A673 (cell line): ENCODE measurements at regions not wholly inside any gene's neighbourhood (a gene's known extent, or its start where the extent isn't known, plus 50 kb on each side); places are given as distances from the start of the nearest gene placed in this dataset.

Experiments
- BruUV-seq: library from RNA; stranded (reverse); fragments of 400-500 nt; replicated peaks from 2 replicates; lab custom pipeline; 2021; lab: Mats Ljungman, UMichigan
- CTCF ChIA-PET: fragments of 300-600 bp; sonication (Branson Sonifier 250); formaldehyde crosslinking; loops from one replicate; lab custom pipeline; 2022; ENCODE audit warnings: antibody characterized with exemption; lab: Charles Lee
- POLR2A ChIA-PET: fragments of 300-600 bp; sonication (Branson Sonifier 250); formaldehyde crosslinking; loops from one replicate; lab custom pipeline; 2022; ENCODE audit warnings: antibody characterized with exemption; ENCODE audit not compliant: low non-redundant PET; lab: Charles Lee
- DNase-seq: peaks from one replicate; pipeline ENCODE4 v3.0.0-alpha.2; 2015; ENCODE audit warnings: low spot score
- H3K27ac ChIP-seq: fragments of 200-600 bp; sonication (generic); 2 replicates; pipeline ENCODE4 v1.5.1; 2016; ENCODE audit warnings: mixed run types, low read depth, mild to moderate bottlenecking, mixed read lengths, antibody characterized with exemption, low read length; ENCODE audit not compliant: poor library complexity, severe bottlenecking
- H3K27me3 ChIP-seq: fragments of 200-600 bp; sonication (generic); replicated peaks from 2 replicates; pipeline ENCODE4 v1.6.1; 2017; ENCODE audit warnings: mixed run types, low read depth, mild to moderate bottlenecking, mixed read lengths, antibody characterized with exemption, low read length; ENCODE audit not compliant: insufficient read depth, poor library complexity
- H3K36me3 ChIP-seq: fragments of 200-600 bp; sonication (generic); 2 replicates; pipeline ENCODE4 v1.6.1; 2016; ENCODE audit warnings: mixed run types, mild to moderate bottlenecking, mixed read lengths, antibody characterized with exemption, low read length; ENCODE audit not compliant: insufficient read depth, poor library complexity, severe bottlenecking
- H3K4me1 ChIP-seq: fragments of 200-600 bp; sonication (generic); 2 replicates; pipeline ENCODE4 v1.6.1; 2017; ENCODE audit warnings: mixed run types, mild to moderate bottlenecking, mixed read lengths, antibody characterized with exemption, low read length; ENCODE audit not compliant: insufficient read depth, poor library complexity, severe bottlenecking
- H3K4me3 ChIP-seq: fragments of 200-600 bp; sonication (generic); 2 replicates; pipeline ENCODE4 v1.5.1; 2016; ENCODE audit warnings: low read depth, mixed run types, mild to moderate bottlenecking, mixed read lengths, low read length; ENCODE audit not compliant: poor library complexity, severe bottlenecking
- H3K9me3 ChIP-seq: fragments of 200-600 bp; sonication (generic); 2 replicates; pipeline ENCODE4 v1.6.1; 2016; ENCODE audit warnings: mixed run types, low read depth, mild to moderate bottlenecking, mixed read lengths, antibody characterized with exemption, low read length; ENCODE audit not compliant: poor library complexity, severe bottlenecking
- EZH2 ChIP-seq: fragments of 200-600 bp; sonication (generic); IDR thresholded peaks from 2 replicates; pipeline ENCODE4 v1.6.1; 2017; ENCODE audit warnings: borderline replicate concordance, low read depth, mild to moderate bottlenecking, mixed read lengths, antibody characterized with exemption, low read length; ENCODE audit not compliant: poor library complexity, severe bottlenecking
- intact Hi-C: fragments of 100-400 bp; cut with micrococcal nuclease; formaldehyde crosslinking; loops from one replicate; pipeline ENCODE4 v1.10.0; 2022; ENCODE audit not compliant: unreplicated experiment
- TF ChIP-seq, protein P1 (sequence below): fragments of 300-800, 200-600 bp; sonication (generic); conservative IDR thresholded peaks from 2 replicates; pipeline ENCODE4 v1.5.1; 2017; ENCODE audit warnings: low read depth, mild to moderate bottlenecking, antibody characterized with exemption, low read length, moderate library complexity, mixed read lengths

DNA sequence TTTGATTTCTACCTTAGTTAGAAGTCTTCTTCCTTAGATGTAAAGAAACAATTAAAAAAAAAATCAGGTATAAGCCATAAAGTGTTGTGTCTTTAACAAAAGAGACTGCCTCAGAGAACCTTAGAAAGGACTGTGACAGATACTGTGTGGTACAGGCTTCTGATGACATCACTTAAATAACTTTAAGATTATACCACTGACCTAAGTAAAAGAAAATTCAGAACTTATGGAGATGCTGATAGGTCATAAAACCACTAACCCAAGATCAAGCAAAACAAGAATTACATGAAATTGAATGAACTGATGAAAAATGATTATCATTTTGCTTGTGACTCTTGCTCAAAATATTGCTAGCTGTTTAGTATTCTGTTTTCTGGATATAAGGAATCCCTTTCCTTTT lies 220.8 kb downstream of the NRIP1 start:
- intact Hi-C loops = no loop called here
- TF ChIP-seq EZH2 = no peak
- TF ChIP-seq, protein P1, sequence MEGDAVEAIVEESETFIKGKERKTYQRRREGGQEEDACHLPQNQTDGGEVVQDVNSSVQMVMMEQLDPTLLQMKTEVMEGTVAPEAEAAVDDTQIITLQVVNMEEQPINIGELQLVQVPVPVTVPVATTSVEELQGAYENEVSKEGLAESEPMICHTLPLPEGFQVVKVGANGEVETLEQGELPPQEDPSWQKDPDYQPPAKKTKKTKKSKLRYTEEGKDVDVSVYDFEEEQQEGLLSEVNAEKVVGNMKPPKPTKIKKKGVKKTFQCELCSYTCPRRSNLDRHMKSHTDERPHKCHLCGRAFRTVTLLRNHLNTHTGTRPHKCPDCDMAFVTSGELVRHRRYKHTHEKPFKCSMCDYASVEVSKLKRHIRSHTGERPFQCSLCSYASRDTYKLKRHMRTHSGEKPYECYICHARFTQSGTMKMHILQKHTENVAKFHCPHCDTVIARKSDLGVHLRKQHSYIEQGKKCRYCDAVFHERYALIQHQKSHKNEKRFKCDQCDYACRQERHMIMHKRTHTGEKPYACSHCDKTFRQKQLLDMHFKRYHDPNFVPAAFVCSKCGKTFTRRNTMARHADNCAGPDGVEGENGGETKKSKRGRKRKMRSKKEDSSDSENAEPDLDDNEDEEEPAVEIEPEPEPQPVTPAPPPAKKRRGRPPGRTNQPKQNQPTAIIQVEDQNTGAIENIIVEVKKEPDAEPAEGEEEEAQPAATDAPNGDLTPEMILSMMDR = no peak
- Histone ChIP-seq H3K36me3 (no peaks in the 10 kb centered on the region), H3K27me3 (no peaks in the 10 kb centered on the region), H3K4me3 (no peak overlapping the region), H3K9me3 (peaks cover 9% of the 10 kb centered on the region), H3K27ac (no peak overlapping the region), H3K4me1 (no peaks in the 10 kb centered on the region)
- no TSS peak for BruUV-seq
- no peak for DNase-seq
- CTCF ChIA-PET = no interaction called here
- POLR2A ChIA-PET = no interaction called here

DNA sequence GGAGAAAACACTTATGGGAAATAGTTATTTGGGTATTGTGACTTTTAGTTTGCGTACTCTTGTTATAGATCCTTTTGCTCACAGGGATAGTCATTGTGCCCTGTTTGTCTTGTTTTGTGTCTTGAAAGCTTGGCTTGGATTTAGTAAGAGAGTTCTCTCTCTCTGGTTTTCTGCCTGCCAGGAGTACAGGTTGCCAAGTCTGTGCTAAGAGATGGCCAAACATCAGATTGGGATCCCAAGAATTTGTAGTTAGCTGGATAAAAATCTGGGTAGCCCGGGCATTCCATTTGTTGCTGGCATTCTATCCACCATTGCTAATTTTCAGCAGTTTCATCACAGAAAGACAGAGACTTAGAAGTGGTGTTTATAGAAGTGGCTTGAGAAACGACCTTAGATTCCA lies 222.2 kb downstream of the NRIP1 start:
- CTCF ChIA-PET = no interaction called here
- no TSS peak for BruUV-seq
- POLR2A ChIA-PET = no interaction called here

DNA sequence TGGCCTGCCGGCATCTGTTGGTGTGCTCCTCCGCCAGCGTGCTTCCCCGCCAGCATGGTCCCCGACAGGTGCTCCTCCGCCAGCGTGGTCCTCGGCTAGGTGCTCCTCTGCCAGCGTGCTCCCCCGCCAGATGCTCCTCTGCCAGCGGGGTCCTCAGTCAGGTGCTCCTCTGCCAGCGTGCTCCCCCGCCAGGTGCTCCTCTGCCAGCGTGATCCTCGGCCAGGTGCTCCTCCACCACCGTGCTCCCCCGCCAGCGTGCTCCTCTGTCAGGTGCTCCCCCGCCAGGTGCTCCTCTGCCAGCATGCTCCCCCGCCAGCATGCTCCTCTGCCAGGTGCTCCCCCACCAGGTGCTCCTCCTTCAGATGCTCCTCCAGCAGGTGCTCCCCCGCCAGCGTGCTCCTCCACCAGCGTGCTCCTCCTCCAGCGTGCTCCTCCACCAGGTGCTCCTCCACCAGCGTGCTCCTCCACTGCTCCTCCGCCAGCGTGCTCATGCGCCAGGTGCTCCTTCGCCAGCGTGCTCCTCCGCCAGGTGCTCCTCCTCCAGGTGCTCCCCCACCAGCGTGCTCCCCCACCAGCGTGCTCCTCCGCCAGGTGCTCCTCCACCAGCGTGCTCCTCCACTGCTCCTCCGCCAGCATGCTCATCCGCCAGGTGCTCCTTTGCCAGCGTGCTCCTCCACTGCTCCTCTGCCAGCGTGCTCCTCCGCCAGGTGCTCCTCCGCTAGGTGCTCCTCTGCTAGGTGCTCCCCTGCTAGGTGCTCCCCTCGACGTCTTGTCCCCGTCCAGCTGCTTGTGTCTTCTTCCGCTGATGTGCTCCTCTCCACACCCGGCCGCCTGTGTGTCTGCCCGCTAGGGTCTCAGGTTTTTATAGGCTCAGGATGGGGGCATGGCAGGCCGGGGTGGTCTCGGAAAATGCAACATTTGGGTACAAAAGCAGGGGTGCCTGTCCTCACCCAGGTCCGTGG lies 223.0 kb downstream of the NRIP1 start:
- Histone ChIP-seq H3K4me3 (no peak overlapping the region), H3K9me3 (peaks cover 9% of the 10 kb centered on the region), H3K4me1 (no peaks in the 10 kb centered on the region), H3K36me3 (no peaks in the 10 kb centered on the region), H3K27ac (no peak overlapping the region), H3K27me3 (no peaks in the 10 kb centered on the region)
- TF ChIP-seq EZH2 = no peak
- TF ChIP-seq, protein P1 = no peak
- CTCF ChIA-PET = no interaction called here
- intact Hi-C loops = no loop called here
- no peak for DNase-seq
- no TSS peak for BruUV-seq
- POLR2A ChIA-PET = no interaction called here

More for the DNA sequence above, 222.2 kb downstream of the NRIP1 start:
- Histone ChIP-seq H3K4me3 (no peak overlapping the region), H3K27ac (no peak overlapping the region), H3K36me3 (no peaks in the 10 kb centered on the region), H3K27me3 (no peaks in the 10 kb centered on the region), H3K4me1 (no peaks in the 10 kb centered on the region), H3K9me3 (peaks cover 9% of the 10 kb centered on the region)
- TF ChIP-seq, protein P1 = no peak
- no peak for TF ChIP-seq EZH2
- DNase-seq = no peak
- intact Hi-C loops = no loop called here
